B cell (primary cell): ENCODE measurements at regions not wholly inside any gene's neighbourhood (a gene's known extent, or its start where the extent isn't known, plus 50 kb on each side); places are given as distances from the start of the nearest gene placed in this dataset.

Experiments used
- EZH2 ChIP-seq: IDR thresholded peaks from 2 replicates; pipeline ENCODE4 v1.6.1; 2012; ENCODE audit warnings: borderline replicate concordance, low read depth, mild to moderate bottlenecking, moderate library complexity, low read length; ENCODE audit not compliant: insufficient read depth, poor library complexity, severe bottlenecking
- TF ChIP-seq, protein P1 (sequence below): fragments of 200-600 bp; IDR thresholded peaks from one replicate; pipeline ENCODE4 v1.8.0; 2022; ENCODE audit warnings: antibody characterized with exemption, mild to moderate bottlenecking

DNA sequence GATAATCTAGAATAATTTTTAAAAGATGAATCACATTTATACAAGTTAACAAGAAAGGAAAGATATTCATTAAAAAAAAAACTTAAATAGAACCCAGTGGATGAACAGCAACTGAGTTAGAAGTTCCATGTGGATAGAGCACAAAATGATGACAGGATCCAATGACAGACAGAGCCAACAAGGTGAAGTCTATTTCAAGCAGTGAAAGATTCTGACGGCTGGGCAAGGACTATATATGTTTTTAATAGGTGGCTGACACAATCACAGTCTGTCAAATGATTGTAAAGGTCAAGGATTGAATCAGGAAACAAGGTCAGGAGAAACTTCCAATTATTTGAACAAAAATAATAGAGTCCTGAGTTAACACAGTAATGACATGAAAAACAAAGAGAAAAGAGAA, 1460.0 kb upstream of the CDH8 start:
- TF ChIP-seq, protein P1, sequence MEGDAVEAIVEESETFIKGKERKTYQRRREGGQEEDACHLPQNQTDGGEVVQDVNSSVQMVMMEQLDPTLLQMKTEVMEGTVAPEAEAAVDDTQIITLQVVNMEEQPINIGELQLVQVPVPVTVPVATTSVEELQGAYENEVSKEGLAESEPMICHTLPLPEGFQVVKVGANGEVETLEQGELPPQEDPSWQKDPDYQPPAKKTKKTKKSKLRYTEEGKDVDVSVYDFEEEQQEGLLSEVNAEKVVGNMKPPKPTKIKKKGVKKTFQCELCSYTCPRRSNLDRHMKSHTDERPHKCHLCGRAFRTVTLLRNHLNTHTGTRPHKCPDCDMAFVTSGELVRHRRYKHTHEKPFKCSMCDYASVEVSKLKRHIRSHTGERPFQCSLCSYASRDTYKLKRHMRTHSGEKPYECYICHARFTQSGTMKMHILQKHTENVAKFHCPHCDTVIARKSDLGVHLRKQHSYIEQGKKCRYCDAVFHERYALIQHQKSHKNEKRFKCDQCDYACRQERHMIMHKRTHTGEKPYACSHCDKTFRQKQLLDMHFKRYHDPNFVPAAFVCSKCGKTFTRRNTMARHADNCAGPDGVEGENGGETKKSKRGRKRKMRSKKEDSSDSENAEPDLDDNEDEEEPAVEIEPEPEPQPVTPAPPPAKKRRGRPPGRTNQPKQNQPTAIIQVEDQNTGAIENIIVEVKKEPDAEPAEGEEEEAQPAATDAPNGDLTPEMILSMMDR: no peak
- no peak for TF ChIP-seq EZH2
